HEK293 (cell line): ENCODE measurements at regions not wholly inside any gene's neighbourhood (a gene's known extent, or its start where the extent isn't known, plus 50 kb on each side); places are given as distances from the start of the nearest gene placed in this dataset.

ENCODE experiments used
- CTCF ChIA-PET: fragments of 350-600 bp; formaldehyde crosslinking; extraction: SDS; loops from one replicate; lab custom pipeline; 2021; ENCODE audit warnings: antibody characterized with exemption; lab: Yijun Ruan, JAX
- POLR2A ChIA-PET: fragments of 300-600 bp; formaldehyde crosslinking; extraction: SDS; loops from one replicate; lab custom pipeline; 2020; ENCODE audit warnings: antibody characterized with exemption, inconsistent platforms; lab: Yijun Ruan, JAX
- H3K27ac ChIP-seq: fragments of 200-500 bp; sonication (Bioruptor generic); 2 replicates; pipeline ENCODE4 v1.5.1; 2014; ENCODE audit warnings: low read depth, low read length, control low read depth, inconsistent platforms; ENCODE audit errors: extremely low read depth
- H3K36me3 ChIP-seq, 2 experiments: fragments of 200-500 bp in 1 of 2; sonication (Bioruptor generic) in 1 of 2; 1 replicate in 1 of 2; 2 replicates in 1 of 2; pipeline ENCODE4 v1.5.1; 2014 to 2017; ENCODE audit warnings: inconsistent platforms in 2 of 2, low read length in 2 of 2; ENCODE audit not compliant: control insufficient read depth in 2 of 2, insufficient read depth in 1 of 2
- H3K4me1 ChIP-seq: fragments of 200-500 bp; sonication (Bioruptor generic); 2 replicates; pipeline ENCODE4 v1.5.1; 2014; ENCODE audit warnings: mild to moderate bottlenecking, low read length, inconsistent platforms; ENCODE audit not compliant: control insufficient read depth, insufficient read depth
- H3K4me3 ChIP-seq: 2 replicates; pipeline ENCODE4 v1.5.1; 2011; ENCODE audit warnings: low read depth, mild to moderate bottlenecking, control low read depth, low read length, moderate library complexity
- H3K9me3 ChIP-seq: fragments of 200-500 bp; sonication (Bioruptor generic); 2 replicates; pipeline ENCODE4 v1.5.1; 2014; ENCODE audit warnings: low read depth, low read length, inconsistent platforms; ENCODE audit not compliant: control insufficient read depth, insufficient read depth
- GLIS1 ChIP-seq: fragments of 450-650 bp; formaldehyde crosslinking; IDR thresholded peaks from 2 replicates; pipeline ENCODE4 v1.5.1; 2016; ENCODE audit warnings: missing biosample characterization, missing genetic modification characterization
- OVOL3 ChIP-seq: fragments of 450-650 bp; formaldehyde crosslinking; IDR thresholded peaks from 2 replicates; pipeline ENCODE4 v1.5.1; 2016; ENCODE audit warnings: missing biosample characterization, missing genetic modification characterization
- ZBTB20 ChIP-seq: fragments of 450-650 bp; formaldehyde crosslinking; IDR thresholded peaks from 2 replicates; pipeline ENCODE4 v1.5.1; 2016; ENCODE audit warnings: missing biosample characterization, missing genetic modification characterization
- ZIC2 ChIP-seq: fragments of 450-650 bp; formaldehyde crosslinking; IDR thresholded peaks from 2 replicates; pipeline ENCODE4 v1.5.1; 2016; ENCODE audit warnings: missing biosample characterization, missing genetic modification characterization
- ZNF202 ChIP-seq: fragments of 450-650 bp; formaldehyde crosslinking; IDR thresholded peaks from 2 replicates; pipeline ENCODE4 v1.5.1; 2016; ENCODE audit warnings: missing biosample characterization, missing genetic modification characterization, borderline replicate concordance
- ZNF214 ChIP-seq: fragments of 450-650 bp; formaldehyde crosslinking; IDR thresholded peaks from 2 replicates; pipeline ENCODE4 v1.5.1; 2017; ENCODE audit warnings: missing biosample characterization, mild to moderate bottlenecking, missing genetic modification characterization, borderline replicate concordance
- ZNF266 ChIP-seq: fragments of 450-650 bp; formaldehyde crosslinking; IDR thresholded peaks from 2 replicates; pipeline ENCODE4 v1.5.1; 2016; ENCODE audit warnings: missing biosample characterization, missing genetic modification characterization, low read depth
- ZNF354C ChIP-seq: fragments of 450-650 bp; formaldehyde crosslinking; IDR thresholded peaks from 2 replicates; pipeline ENCODE4 v1.5.1; 2016; ENCODE audit warnings: missing biosample characterization, missing genetic modification characterization, low read depth, borderline replicate concordance
- ZNF426 ChIP-seq: fragments of 450-650 bp; formaldehyde crosslinking; IDR thresholded peaks from 2 replicates; pipeline ENCODE4 v1.5.1; 2017; ENCODE audit warnings: missing biosample characterization, missing genetic modification characterization, mild to moderate bottlenecking, inconsistent platforms, moderate library complexity
- ZNF473 ChIP-seq: fragments of 450-650 bp; formaldehyde crosslinking; IDR thresholded peaks from 2 replicates; pipeline ENCODE4 v1.5.1; 2017; ENCODE audit warnings: missing biosample characterization, missing genetic modification characterization
- ZNF560 ChIP-seq: fragments of 450-650 bp; formaldehyde crosslinking; IDR thresholded peaks from 2 replicates; pipeline ENCODE4 v1.5.1; 2017; ENCODE audit warnings: missing biosample characterization, missing genetic modification characterization, borderline replicate concordance
- ZNF571 ChIP-seq: fragments of 450-650 bp; formaldehyde crosslinking; IDR thresholded peaks from 2 replicates; pipeline ENCODE4 v1.5.0; 2017; ENCODE audit warnings: missing biosample characterization, missing genetic modification characterization
- ZNF585B ChIP-seq: fragments of 450-650 bp; formaldehyde crosslinking; IDR thresholded peaks from 2 replicates; pipeline ENCODE4 v1.5.1; 2016; ENCODE audit warnings: missing biosample characterization, missing genetic modification characterization
- ZNF670 ChIP-seq: fragments of 450-650 bp; formaldehyde crosslinking; IDR thresholded peaks from 2 replicates; pipeline ENCODE4 v1.5.1; 2016; ENCODE audit warnings: missing biosample characterization, missing genetic modification characterization, low read depth
- ZNF747 ChIP-seq: fragments of 450-650 bp; formaldehyde crosslinking; IDR thresholded peaks from 2 replicates; pipeline ENCODE4 v1.5.1; 2016; ENCODE audit warnings: missing biosample characterization, missing genetic modification characterization
- ZSCAN23 ChIP-seq: fragments of 450-650 bp; formaldehyde crosslinking; IDR thresholded peaks from 2 replicates; pipeline ENCODE4 v1.5.1; 2016; ENCODE audit warnings: missing biosample characterization, missing genetic modification characterization
- TF ChIP-seq, protein P1 (sequence below): sonication (generic); formaldehyde crosslinking; IDR thresholded peaks from 2 replicates; pipeline ENCODE4 v1.8.1; 2022; ENCODE audit warnings: mild to moderate bottlenecking, moderate library complexity, missing genetic modification reagents
- TF ChIP-seq, protein P2 (sequence below): fragments of 450-650 bp; formaldehyde crosslinking; IDR thresholded peaks from 2 replicates; pipeline ENCODE4 v1.5.1; 2016; ENCODE audit warnings: missing biosample characterization, missing genetic modification characterization
- TF ChIP-seq, protein P3 (sequence below): fragments of 450-650 bp; formaldehyde crosslinking; IDR thresholded peaks from 2 replicates; pipeline ENCODE4 v1.5.1; 2017; ENCODE audit warnings: missing biosample characterization, missing genetic modification characterization
- TF ChIP-seq, protein P4 (sequence below): fragments of 450-650 bp; formaldehyde crosslinking; IDR thresholded peaks from 2 replicates; pipeline ENCODE4 v1.5.1; 2016; ENCODE audit warnings: missing biosample characterization, missing genetic modification characterization
- TF ChIP-seq, protein P5 (sequence below): fragments of 450-650 bp; IDR thresholded peaks from 2 replicates; pipeline ENCODE4 v1.5.1; 2018; ENCODE audit warnings: missing biosample characterization, missing genetic modification characterization
- TF ChIP-seq, protein P6 (sequence below): fragments of 450-650 bp; formaldehyde crosslinking; IDR thresholded peaks from 2 replicates; pipeline ENCODE4 v1.5.1; 2016; ENCODE audit warnings: missing biosample characterization, missing genetic modification characterization

DNA sequence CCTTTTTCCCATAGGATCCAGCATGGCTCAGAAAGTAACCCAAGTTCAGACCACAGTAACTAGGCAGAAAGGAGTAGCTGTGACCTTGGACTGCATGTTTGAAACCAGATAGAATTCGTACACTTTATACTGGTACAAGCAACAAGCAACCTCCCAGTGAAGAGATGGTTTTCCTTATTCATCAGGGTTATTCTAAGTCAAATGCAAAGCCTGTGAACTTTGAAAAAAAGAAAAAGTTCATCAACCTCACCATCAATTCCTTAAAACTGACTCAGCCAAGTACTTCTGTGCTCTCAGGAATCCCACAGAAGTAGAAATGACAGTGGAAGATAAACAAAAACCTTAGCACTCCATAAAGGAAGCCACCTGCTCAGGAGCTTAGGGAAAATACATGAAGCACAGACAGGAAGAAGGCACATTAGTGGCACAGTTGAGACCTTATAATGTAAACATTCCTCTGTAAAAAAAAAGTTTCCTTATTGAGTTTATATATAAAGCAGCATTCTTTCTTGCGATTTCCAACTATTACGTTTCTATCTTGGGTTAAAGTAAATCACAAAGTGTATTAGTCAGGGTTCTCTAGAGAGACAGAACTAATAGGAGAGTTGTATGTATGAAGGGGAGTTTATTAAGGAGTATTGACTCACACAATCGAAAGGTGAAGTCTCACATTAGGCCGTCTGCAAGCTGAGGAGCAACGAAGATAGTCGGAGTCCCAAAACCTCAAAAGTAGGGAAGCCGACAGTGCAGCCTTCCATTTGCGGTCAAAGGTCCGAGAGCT is 398.4 kb downstream of the DAD1 start:
- Histone ChIP-seq H3K4me1 (no peaks in the 10 kb centered on the region), H3K4me3 (no peak overlapping the region), H3K27ac (no peak overlapping the region), H3K9me3 (no peaks in the 10 kb centered on the region), H3K36me3 (no peaks in the 10 kb centered on the region)
- ChIA-PET CTCF (interaction anchor here (1.3 kb wide), 1 partner anchor 10 kb away, joined by 5 read pairs; no protein-coding TSS in a partner anchor), POLR2A (no interaction called here)
- TF ChIP-seq ZNF571 (tag by site-specific recombination) (no peak), ZNF214 (tag by site-specific recombination) (no peak), ZNF747 (tag by site-specific recombination) (no peak), ZBTB20 (tag by site-specific recombination) (no peak), ZNF585B (tag by site-specific recombination) (no peak), ZNF560 (tag by site-specific recombination) (no peak), ZNF202 (tag by site-specific recombination) (no peak), ZNF266 (tag by site-specific recombination) (no peak), ZNF670 (tag by site-specific recombination) (no peak), ZNF354C (tag by site-specific recombination) (no peak), ZNF473 (no peak)
- TF ChIP-seq, protein P1, sequence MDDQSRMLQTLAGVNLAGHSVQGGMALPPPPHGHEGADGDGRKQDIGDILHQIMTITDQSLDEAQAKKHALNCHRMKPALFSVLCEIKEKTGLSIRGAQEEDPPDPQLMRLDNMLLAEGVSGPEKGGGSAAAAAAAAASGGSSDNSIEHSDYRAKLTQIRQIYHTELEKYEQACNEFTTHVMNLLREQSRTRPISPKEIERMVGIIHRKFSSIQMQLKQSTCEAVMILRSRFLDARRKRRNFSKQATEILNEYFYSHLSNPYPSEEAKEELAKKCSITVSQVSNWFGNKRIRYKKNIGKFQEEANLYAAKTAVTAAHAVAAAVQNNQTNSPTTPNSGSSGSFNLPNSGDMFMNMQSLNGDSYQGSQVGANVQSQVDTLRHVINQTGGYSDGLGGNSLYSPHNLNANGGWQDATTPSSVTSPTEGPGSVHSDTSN (CRISPR knock-in tag), result no peak
- TF ChIP-seq, protein P2, sequence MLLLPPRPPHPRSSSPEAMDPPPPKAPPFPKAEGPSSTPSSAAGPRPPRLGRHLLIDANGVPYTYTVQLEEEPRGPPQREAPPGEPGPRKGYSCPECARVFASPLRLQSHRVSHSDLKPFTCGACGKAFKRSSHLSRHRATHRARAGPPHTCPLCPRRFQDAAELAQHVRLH (tag by site-specific recombination), result no peak
- TF ChIP-seq, protein P3, sequence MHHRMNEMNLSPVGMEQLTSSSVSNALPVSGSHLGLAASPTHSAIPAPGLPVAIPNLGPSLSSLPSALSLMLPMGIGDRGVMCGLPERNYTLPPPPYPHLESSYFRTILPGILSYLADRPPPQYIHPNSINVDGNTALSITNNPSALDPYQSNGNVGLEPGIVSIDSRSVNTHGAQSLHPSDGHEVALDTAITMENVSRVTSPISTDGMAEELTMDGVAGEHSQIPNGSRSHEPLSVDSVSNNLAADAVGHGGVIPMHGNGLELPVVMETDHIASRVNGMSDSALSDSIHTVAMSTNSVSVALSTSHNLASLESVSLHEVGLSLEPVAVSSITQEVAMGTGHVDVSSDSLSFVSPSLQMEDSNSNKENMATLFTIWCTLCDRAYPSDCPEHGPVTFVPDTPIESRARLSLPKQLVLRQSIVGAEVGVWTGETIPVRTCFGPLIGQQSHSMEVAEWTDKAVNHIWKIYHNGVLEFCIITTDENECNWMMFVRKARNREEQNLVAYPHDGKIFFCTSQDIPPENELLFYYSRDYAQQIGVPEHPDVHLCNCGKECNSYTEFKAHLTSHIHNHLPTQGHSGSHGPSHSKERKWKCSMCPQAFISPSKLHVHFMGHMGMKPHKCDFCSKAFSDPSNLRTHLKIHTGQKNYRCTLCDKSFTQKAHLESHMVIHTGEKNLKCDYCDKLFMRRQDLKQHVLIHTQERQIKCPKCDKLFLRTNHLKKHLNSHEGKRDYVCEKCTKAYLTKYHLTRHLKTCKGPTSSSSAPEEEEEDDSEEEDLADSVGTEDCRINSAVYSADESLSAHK (tag by site-specific recombination), result no peak

DNA sequence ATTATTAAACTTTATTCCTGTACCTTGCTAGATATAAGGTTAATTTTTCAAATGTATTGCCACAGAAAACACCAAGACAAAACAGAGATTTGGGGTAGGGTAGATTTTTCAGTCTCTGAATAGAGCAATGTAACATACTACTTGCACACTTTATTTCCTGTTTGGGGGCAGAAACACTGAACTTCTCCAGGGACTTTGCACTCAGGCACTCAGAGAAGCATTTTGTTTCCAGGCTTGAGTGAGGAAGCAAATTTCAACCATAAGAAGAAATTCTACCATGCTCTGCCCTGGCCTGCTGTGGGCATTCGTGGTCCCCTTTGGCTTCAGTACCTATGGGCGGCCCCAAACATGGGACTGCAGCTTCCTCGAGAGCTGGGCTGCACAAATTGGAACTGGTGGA is 399.1 kb downstream of the DAD1 start:
- POLR2A ChIA-PET, result no interaction called here

More for the DNA sequence above, 399.1 kb downstream of the DAD1 start:
- CTCF ChIA-PET, result interaction anchor here (1.3 kb wide), 1 partner anchor 11 kb away, joined by 5 read pairs; no protein-coding TSS in a partner anchor
- Histone ChIP-seq H3K4me1 (no peaks in the 10 kb centered on the region), H3K4me3 (no peak overlapping the region), H3K27ac (no peak overlapping the region), H3K36me3 (no peaks in the 10 kb centered on the region), H3K9me3 (no peaks in the 10 kb centered on the region)
- TF ChIP-seq, protein P4, sequence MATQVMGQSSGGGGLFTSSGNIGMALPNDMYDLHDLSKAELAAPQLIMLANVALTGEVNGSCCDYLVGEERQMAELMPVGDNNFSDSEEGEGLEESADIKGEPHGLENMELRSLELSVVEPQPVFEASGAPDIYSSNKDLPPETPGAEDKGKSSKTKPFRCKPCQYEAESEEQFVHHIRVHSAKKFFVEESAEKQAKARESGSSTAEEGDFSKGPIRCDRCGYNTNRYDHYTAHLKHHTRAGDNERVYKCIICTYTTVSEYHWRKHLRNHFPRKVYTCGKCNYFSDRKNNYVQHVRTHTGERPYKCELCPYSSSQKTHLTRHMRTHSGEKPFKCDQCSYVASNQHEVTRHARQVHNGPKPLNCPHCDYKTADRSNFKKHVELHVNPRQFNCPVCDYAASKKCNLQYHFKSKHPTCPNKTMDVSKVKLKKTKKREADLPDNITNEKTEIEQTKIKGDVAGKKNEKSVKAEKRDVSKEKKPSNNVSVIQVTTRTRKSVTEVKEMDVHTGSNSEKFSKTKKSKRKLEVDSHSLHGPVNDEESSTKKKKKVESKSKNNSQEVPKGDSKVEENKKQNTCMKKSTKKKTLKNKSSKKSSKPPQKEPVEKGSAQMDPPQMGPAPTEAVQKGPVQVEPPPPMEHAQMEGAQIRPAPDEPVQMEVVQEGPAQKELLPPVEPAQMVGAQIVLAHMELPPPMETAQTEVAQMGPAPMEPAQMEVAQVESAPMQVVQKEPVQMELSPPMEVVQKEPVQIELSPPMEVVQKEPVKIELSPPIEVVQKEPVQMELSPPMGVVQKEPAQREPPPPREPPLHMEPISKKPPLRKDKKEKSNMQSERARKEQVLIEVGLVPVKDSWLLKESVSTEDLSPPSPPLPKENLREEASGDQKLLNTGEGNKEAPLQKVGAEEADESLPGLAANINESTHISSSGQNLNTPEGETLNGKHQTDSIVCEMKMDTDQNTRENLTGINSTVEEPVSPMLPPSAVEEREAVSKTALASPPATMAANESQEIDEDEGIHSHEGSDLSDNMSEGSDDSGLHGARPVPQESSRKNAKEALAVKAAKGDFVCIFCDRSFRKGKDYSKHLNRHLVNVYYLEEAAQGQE, result no peak
- TF ChIP-seq GLIS1, result no peak
- no peak for TF ChIP-seq ZIC2 (tag by site-specific recombination)
- no peak for TF ChIP-seq ZSCAN23
- TF ChIP-seq, protein P5, sequence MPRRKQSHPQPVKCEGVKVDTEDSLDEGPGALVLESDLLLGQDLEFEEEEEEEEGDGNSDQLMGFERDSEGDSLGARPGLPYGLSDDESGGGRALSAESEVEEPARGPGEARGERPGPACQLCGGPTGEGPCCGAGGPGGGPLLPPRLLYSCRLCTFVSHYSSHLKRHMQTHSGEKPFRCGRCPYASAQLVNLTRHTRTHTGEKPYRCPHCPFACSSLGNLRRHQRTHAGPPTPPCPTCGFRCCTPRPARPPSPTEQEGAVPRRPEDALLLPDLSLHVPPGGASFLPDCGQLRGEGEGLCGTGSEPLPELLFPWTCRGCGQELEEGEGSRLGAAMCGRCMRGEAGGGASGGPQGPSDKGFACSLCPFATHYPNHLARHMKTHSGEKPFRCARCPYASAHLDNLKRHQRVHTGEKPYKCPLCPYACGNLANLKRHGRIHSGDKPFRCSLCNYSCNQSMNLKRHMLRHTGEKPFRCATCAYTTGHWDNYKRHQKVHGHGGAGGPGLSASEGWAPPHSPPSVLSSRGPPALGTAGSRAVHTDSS (tag by site-specific recombination), result no peak
- TF ChIP-seq OVOL3 (tag by site-specific recombination), result no peak
- TF ChIP-seq ZNF426 (tag by site-specific recombination), result no peak
- TF ChIP-seq, protein P6, sequence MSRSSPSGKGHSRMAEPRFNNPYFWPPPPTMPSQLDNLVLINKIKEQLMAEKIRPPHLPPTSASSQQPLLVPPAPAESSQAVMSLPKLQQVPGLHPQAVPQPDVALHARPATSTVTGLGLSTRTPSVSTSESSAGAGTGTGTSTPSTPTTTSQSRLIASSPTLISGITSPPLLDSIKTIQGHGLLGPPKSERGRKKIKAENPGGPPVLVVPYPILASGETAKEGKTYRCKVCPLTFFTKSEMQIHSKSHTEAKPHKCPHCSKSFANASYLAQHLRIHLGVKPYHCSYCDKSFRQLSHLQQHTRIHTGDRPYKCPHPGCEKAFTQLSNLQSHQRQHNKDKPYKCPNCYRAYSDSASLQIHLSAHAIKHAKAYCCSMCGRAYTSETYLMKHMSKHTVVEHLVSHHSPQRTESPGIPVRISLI (tag by site-specific recombination), result no peak
